ENCODE measurements at regions not wholly inside any gene's neighbourhood (a gene's known extent, or its start where the extent isn't known, plus 50 kb on each side); places are given as distances from the start of the nearest gene placed in this dataset.

- no peak for TF ChIP-seq CTCF (IDR thresholded peaks at IDR 0.05; ENCODE audit: insufficient read depth, low read depth, low read length, missing control alignments)
- H3K4me3 ChIP-seq (ENCODE audit: low read depth, low read length): no peak overlapping the region
- DNase-seq (ENCODE audit: low read depth): no peak
Measured at GRCh38 chr1:185477638-185478580, 160.9 kb upstream of the IVNS1ABP start.

GRCh38 chr1:185474440-185475149 is 157.6 kb upstream of the IVNS1ABP start:
- H3K4me3 ChIP-seq (ENCODE audit: low read depth, low read length): no peak overlapping the region
- TF ChIP-seq CTCF (IDR thresholded peaks at IDR 0.05; ENCODE audit: insufficient read depth, low read depth, low read length, missing control alignments): no peak
- DNase-seq (ENCODE audit: low read depth): no peak

- TF ChIP-seq CTCF (IDR thresholded peaks at IDR 0.05; ENCODE audit: insufficient read depth, low read depth, low read length, missing control alignments): no peak
- no peak for DNase-seq (ENCODE audit: low read depth)
- no peak overlapping the region for H3K4me3 ChIP-seq (ENCODE audit: low read depth, low read length)
Measured at GRCh38 chr1:185473186-185473585, 156.1 kb upstream of the IVNS1ABP start.

- no peak for DNase-seq (ENCODE audit: low read depth)
- no peak overlapping the region for H3K4me3 ChIP-seq (ENCODE audit: low read depth, low read length)
- no peak for TF ChIP-seq CTCF (IDR thresholded peaks at IDR 0.05; ENCODE audit: insufficient read depth, low read depth, low read length, missing control alignments)
Measured at GRCh38 chr1:185468626-185469025, 151.6 kb upstream of the IVNS1ABP start.

GRCh38 chr1:185467122-185467521 is 150.1 kb upstream of the IVNS1ABP start:
- no peak for DNase-seq (ENCODE audit: low read depth)
- no peak overlapping the region for H3K4me3 ChIP-seq (ENCODE audit: low read depth, low read length)
- no peak for TF ChIP-seq CTCF (IDR thresholded peaks at IDR 0.05; ENCODE audit: insufficient read depth, low read depth, low read length, missing control alignments)

GRCh38 chr1:185464777-185465176 is 147.7 kb upstream of the IVNS1ABP start:
- DNase-seq (ENCODE audit: low read depth): no peak
- H3K4me3 ChIP-seq (ENCODE audit: low read depth, low read length): no peak overlapping the region
- TF ChIP-seq CTCF (IDR thresholded peaks at IDR 0.05; ENCODE audit: insufficient read depth, low read depth, low read length, missing control alignments): no peak

Data from GM12865 (cell line).